ENCODE measurements at regions not wholly inside any gene's neighbourhood (a gene's known extent, or its start where the extent isn't known, plus 50 kb on each side); places are given as distances from the start of the nearest gene placed in this dataset.
"Not testable (repeated sequence)": the region's sequence is repeated elsewhere in the genome, so short reads cannot be mapped to it uniquely, and the experiment has no call there.

DNA sequence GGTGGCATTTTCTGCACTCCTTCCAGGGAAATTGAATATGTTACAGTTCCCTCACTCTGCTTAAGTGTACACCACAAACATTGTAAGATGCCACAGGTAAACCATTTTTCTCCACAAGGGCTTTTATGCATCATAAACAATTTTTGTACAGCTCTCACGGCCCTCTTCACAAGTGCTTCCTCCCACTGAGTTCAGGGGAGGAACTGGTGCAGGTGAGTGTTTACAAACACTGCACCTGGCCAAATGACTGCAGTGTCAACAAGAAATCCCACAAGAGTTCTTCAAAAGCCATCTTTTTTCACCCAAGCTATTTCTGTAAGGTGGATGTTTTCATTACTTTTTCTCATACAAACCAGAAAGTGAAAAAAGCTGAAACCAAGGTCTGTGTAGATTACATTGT is 973.2 kb downstream of the AACS start:
- DNase-seq = no peak

DNA sequence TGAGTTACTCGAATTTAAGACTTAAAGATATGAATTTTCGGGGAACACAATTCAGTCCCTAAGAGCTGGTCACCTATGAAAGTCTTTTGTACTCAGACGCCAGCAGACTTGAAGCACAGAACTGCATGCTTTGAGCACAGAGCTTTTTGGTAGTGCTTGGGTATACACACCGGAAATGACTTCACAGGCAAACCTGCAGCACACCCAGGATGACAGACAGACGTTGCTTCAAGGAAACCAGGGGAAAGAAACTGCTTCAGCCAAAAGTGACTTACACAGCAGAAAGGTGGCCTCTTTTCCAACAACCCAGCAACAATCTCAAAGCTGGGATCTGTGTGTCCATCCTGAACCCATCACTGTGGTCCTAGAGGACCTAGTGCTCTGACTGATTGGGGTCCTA is 975.1 kb downstream of the AACS start:
- no peak for DNase-seq

DNA sequence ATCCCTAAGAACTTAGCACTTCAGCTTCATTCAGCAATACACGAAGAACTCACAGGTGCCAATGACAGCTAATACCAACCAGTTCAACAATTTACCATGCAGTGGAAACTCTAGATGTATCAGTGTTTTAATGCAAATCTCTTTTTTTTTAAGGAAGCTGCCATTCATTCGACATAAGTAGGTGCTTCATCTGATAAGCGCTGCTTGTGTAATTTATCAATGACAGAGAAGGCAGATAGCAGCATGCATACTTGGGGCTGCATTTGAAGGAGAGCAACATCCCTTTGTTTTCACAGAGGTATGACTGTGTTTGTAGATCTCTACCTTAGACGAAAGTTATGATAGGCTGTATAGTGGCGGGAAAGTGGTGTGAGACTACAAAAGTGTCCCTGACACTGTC is 977.1 kb downstream of the AACS start:
- DNase-seq = no peak

DNA sequence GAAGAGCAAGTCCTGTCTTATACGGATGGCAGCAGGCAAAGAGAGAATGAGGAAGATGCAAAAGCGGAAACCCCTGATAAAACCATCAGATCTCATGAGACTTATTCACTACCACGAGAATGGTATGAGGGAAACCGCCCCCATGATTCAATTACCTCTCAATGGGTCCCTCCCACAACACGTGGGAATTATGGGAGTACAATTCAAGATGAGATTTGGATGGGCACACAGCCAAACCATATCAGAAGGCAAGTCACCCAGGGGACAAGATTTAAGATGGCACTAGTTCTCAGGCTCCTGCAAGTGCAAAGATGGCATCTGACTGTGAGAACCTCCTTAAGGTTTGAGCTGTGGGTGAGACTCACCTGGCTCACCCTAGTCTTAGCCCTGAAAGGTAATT is 984.3 kb downstream of the AACS start:
- DNase-seq = not testable (repeated sequence)

DNA sequence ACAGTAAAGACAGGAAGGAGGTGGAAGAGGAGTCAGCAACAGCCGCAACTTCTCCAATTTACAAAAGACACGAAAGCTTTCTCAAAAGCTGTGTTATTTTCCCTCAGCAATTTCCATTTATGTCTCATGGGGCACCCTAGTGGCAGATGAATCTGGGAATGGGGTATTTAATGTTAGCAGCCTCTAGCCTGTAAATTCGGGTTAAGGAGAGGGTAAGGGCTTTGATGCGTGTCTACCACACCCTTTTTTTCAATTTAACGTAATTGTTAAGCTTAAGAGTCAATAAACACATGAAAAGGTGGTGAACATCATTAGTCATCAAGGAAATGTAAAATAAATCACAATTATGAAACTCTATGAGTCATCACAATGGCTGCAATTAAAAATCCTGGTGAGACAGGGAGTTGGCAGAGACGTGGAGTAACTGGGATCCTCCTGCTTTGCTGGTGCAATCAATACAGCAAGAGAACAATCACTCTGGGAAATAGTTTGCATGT is 986.4 kb downstream of the AACS start:
- DNase-seq = no peak

DNA sequence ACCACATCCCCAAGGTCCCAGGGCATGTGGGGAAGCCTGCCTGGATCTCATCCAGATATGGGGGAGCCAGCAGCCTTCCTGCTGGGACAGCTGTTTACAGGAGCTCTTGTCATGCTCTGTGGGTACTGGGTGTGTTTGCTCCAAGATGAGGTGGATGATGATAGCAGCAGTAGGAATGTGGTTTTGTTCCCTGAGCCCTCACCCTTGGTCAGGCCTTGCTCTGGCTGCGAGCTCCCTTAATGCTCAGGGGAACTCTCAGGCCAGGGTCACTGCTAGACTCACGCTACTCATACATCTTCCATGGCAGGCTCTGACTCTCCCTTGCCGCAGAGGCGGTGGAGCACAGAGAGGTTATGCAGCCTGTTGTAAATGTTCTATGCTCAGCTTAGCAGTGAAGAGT is 990.3 kb downstream of the AACS start:
- DNase-seq = no peak

DNA sequence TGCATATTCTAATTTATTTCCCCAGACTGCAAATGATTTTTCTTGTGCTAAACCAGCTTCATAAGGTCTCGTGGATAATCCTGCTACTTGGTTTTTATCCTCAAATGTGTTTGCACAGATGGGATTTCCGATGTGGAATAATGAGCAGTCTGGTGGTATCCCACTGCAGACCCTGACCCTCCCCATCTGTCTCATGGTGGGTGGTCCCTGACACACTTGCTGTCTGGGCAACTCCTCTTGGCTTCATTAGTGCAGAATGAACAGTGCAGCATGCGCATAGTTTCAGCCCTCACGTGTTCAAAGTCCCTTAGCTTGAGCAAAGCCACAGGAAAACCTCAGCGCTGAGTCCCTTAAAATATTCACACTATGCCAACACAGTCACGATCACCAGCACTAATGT is 996.5 kb downstream of the AACS start:
- no peak for DNase-seq

DNA sequence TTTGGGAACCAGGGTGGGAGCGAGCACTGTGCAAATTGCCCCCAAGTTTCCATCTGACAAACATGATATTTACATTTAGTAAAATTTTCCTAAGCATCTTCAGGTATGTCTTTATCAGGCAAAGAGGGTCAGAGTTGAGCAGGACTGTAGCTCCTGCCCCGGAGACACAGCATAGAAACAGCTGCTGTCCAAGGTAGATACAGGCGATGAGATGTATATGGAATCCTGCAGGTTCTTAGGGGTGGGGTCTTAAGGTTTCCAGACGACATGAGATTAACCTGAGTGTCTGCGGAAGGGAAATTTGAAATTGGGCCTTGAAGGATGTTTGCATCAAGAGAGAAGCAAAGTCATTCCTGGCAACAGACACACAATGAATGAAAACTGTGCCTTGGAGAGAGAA is 998.8 kb downstream of the AACS start:
- DNase-seq = no peak

DNA sequence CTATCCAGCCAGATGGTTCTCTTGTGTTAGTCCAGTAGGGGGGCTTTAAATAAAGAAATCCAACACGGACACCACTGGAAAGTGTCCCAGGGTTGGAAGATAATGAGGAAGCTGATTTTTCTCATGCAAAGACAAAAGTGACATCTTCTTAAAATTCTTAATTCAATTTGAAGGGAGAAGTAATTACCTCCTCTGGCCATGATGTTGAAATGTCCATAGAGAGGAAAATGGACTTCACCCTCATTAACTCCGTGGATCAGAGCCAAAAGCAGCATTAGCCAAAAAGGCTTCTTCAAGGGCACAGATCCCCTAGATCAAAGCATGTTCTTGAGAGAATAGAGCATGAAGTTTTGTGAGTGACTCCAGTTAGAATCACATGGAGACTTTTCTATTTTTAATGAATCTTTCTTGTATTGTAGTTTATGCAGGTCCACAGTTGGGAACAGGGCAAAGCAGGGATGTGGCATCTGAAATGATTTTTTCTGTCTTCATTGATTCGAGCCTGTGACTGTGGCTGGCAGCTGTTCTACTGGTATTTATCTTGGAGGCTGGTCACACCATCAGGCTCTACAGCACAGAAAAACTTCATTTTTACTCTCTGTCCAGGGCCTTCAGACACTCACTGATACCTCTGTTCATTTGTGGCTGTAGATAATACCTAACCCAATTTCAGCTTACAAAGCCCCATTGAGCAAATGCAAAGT is 1002.5 kb downstream of the AACS start:
- no peak for DNase-seq

DNA sequence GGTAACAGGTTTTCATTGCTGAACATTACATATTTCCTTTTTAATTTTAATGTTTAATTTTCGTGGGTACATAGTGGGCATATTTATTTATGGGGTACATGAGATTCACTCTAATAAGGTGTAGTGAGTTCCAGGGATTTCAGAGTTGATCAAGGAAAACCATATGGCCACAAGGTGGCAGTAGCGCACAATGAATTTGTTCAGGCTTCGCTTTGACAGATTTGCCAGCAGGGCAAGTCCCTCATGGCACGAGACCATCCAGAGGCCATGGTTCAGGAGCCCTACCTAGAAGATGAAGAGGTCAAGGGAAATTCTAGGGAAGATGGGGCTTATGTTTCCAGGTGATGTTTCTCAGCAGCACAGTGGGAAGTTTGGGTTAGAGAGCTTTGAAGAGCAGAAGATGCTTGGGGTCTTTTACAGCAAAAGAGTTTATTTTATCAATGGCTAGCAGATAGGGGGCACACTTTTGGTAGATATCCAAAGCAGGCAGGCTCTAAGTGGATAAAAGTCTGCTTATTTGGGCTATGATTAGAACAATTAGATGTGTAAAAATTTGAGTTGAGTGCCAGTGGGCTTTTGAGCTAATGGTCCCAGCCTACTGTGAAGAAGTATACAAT is 1004.4 kb downstream of the AACS start:
- no peak for DNase-seq

DNA sequence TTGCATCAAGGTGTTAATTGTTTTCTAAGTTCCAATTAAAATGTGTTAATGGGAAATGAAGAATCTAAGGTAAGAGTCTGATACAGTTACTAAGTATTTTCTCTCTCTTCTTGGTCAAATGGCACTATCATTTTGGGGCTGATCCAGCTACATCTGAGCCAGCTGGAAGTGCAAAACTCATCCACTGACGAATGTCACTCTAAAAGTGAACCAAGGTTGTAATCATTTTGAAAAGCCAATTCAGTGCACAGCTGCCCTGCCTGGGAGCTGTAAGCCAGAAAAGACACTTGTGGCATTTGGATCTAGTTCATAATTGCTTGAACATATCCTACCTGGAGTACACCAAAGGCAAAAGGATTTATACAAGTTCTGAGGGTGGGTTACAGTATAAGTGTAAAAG is 1011.3 kb downstream of the AACS start:
- no peak for DNase-seq

DNA sequence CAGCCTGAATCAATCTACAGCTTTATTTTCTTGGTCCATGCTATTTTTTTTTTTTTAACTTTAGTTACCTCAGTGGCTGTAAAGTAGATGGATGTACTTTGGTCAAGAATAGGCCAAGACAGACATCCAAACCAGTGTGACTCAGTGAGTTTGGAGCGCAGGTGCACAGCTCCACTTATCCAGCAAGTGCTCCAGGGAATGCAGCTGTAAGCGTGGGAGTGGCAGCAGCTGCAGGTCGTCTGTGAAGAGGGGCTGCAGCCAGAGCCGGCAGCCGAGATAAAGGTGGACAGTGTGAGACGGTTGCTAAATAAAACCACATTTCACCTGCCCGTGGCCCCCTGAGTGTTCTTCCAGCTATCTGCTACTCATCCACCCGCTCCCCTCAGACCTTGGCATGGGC is 1018.7 kb downstream of the AACS start:
- no peak for DNase-seq

DNA sequence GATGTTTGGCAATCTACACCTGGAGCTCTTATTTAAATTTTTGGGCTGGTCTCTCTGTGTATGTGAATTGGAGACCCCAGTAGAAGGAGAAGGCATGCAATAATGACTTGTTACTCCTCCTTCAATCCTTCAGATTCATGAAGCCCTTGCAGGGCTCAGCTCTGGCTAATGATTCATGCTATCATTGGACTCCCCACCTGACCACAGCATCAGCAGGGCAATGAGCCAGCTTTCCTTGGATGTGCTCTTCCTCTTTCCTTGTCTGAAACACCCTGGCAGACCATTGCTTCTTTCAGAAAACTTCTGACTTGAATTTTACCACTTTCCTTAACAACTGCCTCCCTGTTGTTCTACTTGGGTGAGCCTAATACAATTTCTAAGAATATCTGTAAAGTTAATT is 1019.2 kb downstream of the AACS start:
- DNase-seq = no peak

DNA sequence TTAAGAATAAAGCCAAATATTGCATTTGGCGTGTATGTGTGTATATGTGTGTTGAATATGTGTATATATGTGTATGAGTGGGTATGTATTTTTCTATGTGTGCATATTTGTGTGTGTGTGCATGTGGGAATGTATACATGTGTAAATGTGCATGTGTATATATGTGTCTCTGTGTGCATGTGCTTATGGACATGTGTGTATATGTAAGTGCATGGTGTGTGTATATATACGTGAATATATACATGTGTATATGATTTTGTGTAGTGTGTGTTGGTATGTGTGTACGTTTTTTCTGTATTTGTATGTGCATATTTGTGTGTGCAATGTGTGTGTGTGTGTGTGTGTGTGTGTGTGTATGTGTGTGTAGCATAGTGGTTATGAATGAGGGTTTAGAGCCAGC is 1021.0 kb downstream of the AACS start:
- DNase-seq = no peak

DNA sequence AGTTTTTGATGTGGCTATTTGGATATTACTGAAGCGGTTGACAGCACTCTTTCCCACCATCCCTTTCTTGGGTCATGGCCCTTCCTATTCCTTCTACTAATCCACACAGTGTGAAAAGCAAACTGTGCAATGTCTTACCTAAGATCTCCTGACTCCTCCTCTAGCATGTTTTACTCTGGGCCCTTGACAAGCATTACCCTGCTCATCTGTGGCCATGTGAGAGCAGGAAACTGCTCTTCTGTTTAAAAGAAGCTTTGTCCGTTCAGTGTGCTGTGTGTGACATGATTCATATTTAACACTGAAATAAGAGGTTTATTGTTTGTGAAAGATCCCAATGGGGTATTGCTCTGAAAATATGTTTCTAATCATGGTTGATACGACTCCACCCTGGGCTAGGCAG is 1022.5 kb downstream of the AACS start:
- DNase-seq = no peak

DNA sequence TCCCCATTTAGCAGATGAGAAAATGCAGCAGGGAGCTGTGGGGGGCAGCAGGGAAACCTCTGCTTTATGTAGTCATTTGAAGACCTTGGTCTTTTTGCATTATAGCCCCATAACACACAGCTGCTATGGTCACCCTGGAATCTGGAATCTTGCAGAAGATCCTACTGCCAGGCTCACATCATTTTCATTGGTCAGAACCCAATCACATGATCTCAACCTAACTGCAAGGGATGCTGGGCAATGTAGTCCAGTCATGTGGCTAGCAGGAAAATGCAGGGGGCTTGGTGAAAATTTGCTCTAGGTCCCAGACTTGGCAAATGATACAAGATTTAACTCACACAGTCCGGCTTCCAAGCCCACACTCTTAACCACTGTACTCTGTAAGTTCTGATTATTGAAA is 1028.7 kb downstream of the AACS start:
- no peak for DNase-seq

DNA sequence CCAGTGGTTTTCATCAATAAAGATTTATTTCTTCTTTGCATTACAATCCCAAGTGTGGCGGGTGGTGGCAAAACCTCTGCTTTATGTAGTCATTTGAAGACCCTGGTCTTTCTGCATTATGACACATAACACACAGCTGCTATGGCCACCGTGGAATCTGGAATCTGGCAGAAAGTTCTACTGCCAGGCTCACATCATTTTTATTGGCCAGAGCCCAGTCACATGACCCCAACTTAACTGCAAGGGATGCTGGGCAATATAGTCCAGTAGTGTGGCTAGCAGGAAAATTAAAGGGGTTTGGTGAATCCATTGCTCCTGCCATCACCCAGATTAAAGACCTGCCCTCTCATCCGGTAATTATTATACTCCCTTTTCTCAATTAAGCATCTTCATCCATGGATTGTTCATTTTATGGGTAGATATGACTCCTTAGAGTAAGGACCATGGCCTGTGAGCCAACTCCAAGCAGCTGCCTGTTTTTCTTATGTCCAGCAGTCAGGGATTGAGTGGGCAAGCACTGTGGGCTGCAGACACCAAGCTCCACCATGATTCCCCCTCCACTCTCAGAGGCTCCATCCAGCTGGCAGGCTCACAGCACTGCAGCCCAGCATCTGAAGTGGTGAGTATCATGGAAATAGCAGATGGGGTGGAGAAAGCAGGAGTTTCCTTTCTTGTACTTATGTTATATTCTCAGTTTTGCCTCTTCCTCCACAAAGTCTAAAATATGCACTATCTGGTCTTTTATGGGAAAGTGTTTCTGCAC is 1030.7 kb downstream of the AACS start:
- DNase-seq = no peak

DNA sequence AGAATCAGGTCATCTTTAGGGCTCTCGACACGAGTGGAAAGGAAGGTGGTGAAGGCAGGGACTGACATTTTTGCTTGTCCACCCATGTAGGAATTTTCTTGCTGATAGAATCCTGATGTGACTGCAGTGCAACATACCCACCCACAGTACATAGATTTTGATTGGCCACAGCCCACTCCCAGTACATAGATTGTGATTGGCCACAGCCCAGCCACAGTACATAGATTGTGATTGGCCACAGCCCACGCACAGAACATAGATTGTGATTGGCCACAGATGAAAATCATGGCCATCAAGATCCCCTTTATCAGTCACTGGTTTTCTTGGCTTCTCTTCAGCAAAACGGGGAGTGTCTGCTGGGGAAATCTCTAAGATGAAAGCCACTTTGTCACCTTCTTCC is 1041.5 kb downstream of the AACS start:
- no peak for DNase-seq

DNA sequence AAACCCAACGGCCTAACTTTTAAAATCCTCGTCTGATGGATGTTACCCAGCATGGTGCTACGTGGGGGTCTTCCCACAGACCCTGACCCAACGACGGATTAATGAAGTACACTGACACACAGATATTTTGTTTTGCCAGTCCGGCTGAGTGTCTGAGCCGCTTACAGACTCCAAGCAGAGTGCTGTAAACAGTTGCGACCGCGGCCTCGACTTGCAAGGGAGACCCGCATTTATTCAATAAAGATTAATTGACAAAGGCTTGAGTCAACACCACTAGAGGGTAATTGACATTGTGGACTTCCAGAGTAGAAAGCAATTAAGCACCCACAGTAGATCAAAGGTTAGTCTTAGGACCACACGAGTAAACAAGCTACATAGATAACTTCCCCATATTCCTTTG is 1042.4 kb downstream of the AACS start:
- DNase-seq = no peak

DNA sequence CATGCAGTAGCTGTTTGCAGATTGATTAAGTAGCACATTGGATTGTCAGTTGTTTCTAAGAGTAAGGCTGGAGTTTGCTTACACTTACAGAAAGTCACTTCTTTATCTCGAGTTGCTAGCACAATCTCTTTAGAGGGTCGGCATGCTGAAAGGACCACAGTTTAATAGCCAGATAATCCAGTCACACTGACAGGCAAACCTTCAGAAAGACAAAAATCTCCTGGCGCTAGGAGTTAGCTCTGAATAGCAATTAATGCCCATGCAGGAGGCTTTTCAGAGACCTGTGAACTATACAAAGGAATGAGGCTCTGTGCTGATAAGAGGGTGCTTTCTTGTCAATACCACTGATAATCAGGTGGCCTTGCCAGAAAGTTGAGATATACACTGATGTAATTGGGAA is 1043.0 kb downstream of the AACS start:
- no peak for DNase-seq

DNA sequence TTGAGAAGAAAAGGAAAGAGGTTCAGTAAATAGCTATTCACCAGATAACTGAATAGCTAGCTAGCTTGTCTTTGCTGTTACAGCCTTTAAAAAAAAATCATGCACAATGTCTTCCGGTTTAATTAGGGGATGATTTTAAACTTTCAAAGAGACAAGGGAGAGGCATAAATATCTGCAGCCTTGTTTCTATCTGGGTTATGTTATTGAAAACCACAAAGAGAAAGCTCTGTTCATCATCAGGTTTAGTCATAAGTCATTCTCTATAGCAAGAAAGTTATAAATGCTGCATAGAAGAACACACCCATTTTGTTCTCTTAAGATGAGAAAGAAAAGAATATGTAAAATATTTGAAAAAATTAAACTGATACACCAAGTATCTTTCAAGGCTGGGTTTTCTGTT is 1046.9 kb downstream of the AACS start:
- DNase-seq = no peak

DNA sequence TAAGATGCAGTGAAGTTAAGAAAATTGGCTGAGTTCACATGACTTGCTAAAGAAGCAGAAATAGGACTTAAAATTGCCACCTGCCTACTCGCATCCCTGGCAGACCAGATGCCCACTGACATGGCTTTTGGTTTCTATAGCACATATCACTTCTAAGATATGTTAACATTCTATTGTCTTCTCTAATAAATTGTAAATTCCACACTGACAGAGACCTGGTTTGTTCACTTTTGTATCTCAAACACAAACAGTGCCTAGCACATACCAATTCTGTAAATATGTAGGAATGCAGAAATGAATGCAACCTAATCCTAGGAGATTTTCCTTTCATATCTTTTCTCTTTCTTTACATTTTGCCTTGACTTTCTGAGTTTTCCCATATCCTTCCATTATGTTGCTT is 1047.6 kb downstream of the AACS start:
- DNase-seq = no peak

DNA sequence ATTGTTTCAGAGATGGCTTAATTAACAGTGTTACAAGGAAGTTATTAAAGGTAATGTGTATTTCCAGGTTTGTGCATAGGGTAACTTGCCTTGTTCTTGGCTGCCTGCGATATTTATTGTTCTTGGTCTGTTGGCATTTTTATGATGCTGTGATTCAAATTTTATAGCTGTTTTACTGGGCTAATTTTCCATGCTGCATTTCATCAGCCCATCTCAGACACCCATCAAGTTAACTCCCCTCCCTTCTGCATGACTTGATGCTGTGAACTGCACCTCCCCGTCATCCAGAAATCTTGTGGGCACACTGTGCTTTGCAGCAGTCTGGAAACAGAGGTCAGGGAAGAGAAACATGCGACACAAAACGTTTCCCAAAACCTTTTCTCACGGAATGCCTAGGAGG is 1049.2 kb downstream of the AACS start:
- no peak for DNase-seq

DNA sequence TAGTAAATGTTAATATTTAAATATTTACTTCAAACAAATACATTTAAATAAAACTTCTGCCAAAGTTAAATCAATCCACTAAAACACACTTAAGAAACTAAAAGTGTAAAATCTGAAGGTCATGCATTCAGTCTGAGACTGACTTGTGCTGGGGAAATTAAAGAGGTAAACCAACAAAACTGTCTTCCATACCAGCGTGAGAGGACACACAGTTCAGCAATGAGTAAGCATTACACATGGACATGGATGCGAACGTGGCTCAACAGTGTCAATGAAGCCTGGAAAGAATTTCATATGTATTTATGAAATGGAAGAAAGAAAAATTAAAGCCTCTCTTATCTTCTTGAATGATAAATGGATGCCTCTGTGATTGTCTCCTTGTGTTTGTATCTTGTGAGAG is 1052.3 kb downstream of the AACS start:
- DNase-seq = no peak
